ENCODE measurements at regions not wholly inside any gene's neighbourhood (a gene's known extent, or its start where the extent isn't known, plus 50 kb on each side); places are given as distances from the start of the nearest gene placed in this dataset.

DNA sequence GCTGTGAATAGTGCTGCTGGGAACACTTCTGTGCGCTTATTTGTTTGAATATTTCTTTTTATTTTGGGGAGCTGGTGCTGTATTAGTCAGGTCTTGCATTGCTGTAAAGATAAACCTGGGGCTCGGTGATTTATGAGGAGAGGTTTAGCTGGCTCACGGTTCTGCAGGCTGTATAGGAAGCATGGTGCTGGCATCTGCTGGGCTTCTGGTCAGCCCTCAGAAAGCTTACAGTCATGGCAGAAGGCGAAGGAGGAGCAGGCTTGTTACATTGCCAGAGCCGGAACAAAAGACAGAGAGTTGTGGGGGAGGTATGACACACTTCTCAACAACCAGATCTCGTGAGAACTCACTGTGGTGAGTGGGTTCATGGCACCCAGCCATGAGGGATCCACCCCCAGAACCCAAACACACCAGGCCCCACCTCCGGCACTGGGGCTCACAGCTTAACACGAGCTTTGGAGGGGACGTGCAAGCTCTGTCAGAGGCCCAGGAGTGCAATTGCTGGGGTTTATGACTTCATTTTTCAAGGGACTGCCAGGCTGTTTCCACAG, 68.8 kb upstream of the GATA5 start:
- TF ChIP-seq, protein P1, sequence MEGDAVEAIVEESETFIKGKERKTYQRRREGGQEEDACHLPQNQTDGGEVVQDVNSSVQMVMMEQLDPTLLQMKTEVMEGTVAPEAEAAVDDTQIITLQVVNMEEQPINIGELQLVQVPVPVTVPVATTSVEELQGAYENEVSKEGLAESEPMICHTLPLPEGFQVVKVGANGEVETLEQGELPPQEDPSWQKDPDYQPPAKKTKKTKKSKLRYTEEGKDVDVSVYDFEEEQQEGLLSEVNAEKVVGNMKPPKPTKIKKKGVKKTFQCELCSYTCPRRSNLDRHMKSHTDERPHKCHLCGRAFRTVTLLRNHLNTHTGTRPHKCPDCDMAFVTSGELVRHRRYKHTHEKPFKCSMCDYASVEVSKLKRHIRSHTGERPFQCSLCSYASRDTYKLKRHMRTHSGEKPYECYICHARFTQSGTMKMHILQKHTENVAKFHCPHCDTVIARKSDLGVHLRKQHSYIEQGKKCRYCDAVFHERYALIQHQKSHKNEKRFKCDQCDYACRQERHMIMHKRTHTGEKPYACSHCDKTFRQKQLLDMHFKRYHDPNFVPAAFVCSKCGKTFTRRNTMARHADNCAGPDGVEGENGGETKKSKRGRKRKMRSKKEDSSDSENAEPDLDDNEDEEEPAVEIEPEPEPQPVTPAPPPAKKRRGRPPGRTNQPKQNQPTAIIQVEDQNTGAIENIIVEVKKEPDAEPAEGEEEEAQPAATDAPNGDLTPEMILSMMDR (IDR thresholded peaks at IDR 0.05) = no peak
- TF ChIP-seq SIN3A (IDR thresholded peaks at IDR 0.05; ENCODE audit: borderline replicate concordance, insufficient read depth, low read depth, low read length) = no peak
- no peak for TF ChIP-seq TCF7L2 (IDR thresholded peaks at IDR 0.05; ENCODE audit: low read depth, low read length)
- TF ChIP-seq, protein P2, sequence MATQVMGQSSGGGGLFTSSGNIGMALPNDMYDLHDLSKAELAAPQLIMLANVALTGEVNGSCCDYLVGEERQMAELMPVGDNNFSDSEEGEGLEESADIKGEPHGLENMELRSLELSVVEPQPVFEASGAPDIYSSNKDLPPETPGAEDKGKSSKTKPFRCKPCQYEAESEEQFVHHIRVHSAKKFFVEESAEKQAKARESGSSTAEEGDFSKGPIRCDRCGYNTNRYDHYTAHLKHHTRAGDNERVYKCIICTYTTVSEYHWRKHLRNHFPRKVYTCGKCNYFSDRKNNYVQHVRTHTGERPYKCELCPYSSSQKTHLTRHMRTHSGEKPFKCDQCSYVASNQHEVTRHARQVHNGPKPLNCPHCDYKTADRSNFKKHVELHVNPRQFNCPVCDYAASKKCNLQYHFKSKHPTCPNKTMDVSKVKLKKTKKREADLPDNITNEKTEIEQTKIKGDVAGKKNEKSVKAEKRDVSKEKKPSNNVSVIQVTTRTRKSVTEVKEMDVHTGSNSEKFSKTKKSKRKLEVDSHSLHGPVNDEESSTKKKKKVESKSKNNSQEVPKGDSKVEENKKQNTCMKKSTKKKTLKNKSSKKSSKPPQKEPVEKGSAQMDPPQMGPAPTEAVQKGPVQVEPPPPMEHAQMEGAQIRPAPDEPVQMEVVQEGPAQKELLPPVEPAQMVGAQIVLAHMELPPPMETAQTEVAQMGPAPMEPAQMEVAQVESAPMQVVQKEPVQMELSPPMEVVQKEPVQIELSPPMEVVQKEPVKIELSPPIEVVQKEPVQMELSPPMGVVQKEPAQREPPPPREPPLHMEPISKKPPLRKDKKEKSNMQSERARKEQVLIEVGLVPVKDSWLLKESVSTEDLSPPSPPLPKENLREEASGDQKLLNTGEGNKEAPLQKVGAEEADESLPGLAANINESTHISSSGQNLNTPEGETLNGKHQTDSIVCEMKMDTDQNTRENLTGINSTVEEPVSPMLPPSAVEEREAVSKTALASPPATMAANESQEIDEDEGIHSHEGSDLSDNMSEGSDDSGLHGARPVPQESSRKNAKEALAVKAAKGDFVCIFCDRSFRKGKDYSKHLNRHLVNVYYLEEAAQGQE (IDR thresholded peaks at IDR 0.05; ENCODE audit: insufficient read depth in 1 of 2, low read depth in 2 of 2, low read length in 1 of 2) = no peak
